GM21528 (cell line): ENCODE measurements at regions not wholly inside any gene's neighbourhood (a gene's known extent, or its start where the extent isn't known, plus 50 kb on each side); places are given as distances from the start of the nearest gene placed in this dataset.
"Not testable (repeated sequence)": the region's sequence is repeated elsewhere in the genome, so short reads cannot be mapped to it uniquely, and the experiment has no call there.

Experiments
- ATAC-seq: cut with Tn5 transposase; IDR thresholded peaks from one replicate; pipeline ENCODE4 v1.9.1; 2021; ENCODE audit warnings: mild to moderate bottlenecking, moderate library complexity; ENCODE audit not compliant: unreplicated experiment, low FRiP score

DNA sequence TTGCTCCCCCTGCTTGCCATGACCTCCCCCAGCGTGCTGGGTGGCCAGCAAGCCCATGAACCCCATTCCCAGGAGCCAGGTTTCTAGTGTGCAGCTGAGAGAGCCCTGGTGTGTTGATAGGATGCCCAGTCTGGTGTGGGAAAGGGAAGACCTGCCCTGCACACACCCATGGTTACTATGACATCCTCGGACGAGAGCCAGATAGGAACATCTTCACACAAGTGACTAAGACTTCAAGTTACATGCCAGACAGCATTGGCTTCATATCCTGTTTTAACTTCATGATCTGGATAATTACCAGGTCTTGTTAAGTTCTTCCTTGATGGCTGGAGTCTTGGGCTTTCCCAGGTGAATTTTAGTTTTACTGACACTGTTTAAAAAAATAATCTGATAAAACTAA lies 196.6 kb upstream of the EGLN3 start:
- no peak for ATAC-seq

DNA sequence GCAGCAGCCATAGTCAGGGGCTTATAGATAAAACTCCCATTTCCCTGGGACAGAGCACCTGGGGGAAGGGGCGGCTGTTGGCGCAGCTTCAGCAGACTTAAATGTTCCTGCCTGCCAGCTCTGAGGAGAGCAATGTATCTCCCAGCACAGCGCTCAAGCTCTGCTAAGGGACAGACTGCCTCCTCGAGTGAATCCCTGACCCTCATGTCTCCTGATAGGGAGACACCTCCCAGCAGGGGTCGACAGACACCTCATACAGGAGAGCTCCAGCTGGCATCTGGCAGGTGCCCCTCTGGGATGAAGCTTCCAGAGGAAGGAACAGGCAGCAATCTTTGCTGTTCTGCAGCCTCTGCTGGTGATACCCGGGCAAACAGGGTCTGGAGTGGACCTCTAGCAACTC lies 189.3 kb upstream of the EGLN3 start:
- not testable (repeated sequence) for ATAC-seq

DNA sequence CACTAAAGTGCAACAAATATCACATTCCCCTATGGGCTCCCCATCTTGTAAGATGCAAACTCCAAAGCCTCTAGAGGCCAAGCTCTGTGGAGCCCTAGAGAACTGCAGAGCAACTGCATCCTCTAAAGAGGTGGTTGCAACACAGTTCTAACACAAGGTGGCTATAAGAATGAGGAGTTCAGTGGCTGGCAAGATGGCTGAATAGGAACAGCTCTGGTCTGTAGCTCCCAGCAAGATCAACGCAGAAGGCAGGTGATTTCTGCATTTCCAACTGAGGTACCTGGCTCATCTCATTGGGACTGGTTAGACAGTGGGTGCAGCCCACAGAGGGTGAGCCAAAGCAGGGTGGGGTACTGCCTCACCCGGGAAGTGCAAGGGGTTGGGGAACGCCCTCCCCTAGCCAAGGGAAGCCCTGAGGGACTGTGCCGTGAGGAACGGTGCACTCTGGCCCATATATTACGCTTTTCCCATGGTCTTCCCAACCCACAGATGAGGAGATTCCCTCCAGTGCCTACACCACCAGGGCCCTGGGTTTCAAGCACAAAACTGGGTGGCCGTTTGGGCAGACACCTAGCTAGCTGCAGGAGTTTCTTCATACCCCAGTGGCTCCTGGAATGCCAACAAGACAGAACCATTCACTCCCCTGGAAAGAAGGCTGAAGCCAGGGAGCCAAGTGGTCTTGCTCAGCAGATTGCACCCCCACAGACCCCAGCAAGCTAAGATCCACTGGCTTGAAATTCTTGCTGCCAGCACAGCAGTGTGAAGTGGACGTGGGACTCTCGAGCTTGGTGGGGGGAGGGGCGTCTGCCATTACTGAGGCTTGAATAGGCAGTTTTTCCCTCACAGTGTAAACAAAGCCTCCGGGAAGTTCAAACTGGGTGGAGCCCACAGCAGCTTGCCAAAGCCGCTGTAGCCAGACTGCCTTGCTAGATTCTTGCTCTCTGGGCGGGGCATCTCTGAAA lies 188.6 kb upstream of the EGLN3 start:
- ATAC-seq: not testable (repeated sequence)

DNA sequence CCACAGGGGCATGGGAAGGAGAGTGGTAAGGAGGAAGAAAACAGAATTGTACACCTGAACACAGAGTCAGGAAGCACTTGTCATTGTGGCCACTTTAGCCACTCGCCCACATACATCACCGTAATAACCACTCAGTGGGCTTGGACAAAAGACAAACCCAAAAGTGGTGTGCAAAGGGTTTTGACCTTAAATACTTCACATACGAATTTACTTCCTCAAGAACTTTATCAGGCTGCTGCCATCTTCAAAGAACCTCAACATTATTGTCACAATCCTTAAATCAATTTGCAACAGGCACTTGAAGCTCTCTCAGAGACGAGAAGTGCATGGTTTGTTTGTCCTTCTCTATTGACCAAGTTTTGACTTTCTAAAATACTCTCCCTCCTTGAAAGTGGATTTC lies 187.3 kb upstream of the EGLN3 start:
- no peak for ATAC-seq

- ATAC-seq: no peak
Measured at GRCh38 chr14:34137001-34137745, 186.3 kb upstream of the EGLN3 start.

- ATAC-seq: no peak
Measured at GRCh38 chr14:34135492-34135891, 184.6 kb upstream of the EGLN3 start.

GRCh38 chr14:34134484-34134883 lies 183.6 kb upstream of the EGLN3 start:
- no peak for ATAC-seq

GRCh38 chr14:34129927-34130552 lies 179.2 kb upstream of the EGLN3 start:
- no peak for ATAC-seq

DNA sequence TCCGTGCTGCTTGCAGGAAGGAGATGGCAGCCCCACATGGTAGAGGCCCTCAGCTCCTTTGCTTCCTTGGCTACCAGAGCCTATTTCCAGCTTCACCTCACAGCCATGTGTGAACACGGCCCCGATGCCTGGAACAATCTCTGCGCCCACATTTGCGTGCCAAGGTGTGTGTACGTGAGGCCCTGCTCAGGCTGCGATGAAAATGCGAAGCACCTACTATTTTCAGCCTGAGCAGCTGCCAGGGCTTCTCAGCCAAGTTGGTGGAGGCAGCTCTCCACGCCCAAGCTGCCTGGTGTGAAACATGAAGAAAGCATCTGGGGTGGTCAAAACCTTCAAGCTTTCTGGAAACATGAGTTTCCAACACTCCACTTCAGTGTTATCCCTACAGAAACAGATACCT lies 177.8 kb upstream of the EGLN3 start:
- ATAC-seq: no peak

GRCh38 chr14:34126586-34126985 lies 175.7 kb upstream of the EGLN3 start:
- ATAC-seq: no peak

DNA sequence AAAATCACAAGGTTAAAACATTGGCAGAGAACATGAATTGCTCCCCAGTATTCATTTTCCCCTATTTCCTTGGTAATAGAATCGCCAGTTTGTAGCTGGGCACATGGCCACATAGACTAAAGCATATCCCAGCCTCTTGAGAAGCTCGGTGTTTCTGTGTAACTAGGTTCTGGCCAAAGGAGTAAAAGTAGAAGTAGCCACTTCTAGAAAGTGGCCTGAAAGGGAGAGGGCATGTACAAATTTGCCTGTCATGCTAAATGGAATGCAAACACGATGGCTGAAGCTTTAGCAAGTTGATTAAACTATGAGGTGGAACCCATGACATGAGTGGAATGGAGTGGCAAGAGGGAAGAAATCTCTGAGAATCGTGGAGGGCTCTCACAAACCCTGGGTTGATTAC lies 173.7 kb upstream of the EGLN3 start:
- ATAC-seq: no peak

DNA sequence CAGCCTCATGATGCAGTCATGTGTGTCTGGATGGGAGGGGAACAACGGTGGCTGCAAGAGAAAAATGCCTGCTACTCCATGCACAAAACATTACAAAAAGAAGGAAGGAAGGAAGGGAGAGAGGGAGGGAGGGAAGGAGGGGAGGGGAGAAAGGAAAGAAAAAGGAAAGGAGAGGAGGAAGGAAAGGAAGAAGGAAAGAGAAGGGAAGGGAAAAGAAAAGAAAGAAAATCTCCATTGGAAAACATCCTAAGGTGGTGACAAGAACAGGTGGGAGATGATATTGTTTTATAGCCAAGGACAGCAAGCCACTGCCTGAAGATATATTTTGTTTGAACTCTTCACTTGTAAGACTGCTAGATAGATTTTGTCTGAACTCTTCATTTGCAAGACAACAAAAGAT lies 171.8 kb upstream of the EGLN3 start:
- ATAC-seq: no peak

DNA sequence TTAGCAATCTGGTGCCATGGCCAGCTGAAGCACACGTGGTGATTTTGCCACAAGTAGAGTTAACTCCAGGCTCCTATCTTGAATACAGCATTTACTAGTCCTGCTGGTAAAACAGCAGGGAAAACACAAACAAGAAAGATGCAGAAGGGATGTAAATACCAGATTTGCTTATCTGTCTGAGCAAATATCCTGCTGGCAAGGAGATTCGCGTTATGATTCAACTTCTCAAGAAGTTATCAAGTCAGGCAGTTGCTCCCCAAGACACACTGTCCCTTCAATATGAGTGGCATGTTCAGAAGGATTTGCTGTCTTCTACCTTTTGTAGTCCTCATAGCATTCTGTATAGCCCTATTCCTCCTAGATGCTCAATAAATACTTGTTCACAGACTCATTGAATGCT lies 171.2 kb upstream of the EGLN3 start:
- ATAC-seq: no peak

DNA sequence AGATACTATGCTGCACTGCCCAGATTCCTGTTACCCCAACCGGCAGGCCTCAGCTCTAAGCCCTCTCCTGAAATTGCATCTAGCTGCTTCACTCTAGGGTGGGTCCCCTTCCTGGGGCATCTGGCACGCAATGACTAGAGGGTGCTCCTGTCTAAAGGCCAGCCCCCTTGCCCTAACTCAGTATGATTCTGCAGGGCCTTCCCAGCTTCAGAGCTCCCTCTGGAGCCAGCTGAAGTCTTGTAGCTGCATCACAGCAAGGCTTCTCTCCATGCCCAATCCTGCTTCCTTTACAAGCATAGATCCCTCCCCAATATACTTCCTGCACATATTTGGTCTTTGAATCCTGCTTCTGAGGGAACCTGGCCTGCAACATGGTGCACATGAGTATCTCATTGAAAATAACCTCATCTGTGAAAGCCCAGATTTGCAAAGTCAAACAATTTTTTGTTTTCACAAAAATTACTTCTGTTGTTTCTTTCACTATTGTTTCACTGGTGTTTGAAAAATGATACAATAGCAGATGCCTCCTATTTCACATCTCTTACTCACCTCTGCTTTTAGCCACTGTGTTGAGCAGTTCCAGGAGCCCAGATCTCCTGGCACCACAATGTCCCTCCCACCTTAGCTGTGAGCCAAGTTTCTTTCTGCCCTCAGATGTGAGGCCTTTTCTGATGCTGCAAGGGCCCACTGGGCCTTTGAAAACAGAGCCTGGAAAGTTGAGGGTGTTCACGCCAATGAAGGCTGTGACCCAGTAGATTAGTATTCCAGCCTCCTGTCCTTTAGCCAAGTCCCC lies 169.5 kb upstream of the EGLN3 start:
- no peak for ATAC-seq

GRCh38 chr14:34119107-34119858 lies 168.4 kb upstream of the EGLN3 start:
- ATAC-seq: no peak

- no peak for ATAC-seq
Measured at GRCh38 chr14:34113991-34114390, 163.1 kb upstream of the EGLN3 start.

DNA sequence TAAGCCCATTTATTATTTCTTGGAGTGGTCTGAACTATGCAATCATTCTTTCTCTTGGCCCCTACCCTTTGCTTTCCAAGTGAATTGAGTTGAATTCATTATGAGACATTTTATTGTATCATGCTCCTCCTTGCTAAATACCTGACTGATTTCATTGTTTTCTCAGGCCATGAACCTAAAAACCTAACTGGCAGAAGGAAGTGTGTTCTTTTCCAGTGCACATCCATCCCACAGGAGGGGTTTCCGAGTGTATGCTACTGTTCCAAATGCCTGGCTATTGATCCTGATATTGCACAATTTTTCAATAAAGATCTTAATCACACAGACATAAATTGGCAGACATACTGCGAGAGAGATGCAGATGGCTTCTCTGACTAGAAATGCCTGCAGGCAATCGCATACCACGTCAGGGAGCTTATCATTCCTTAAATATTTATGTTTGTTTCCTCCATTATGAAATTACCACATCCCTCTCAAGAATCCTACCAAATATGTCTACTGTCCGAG lies 162.2 kb upstream of the EGLN3 start:
- ATAC-seq: no peak

GRCh38 chr14:34111953-34112352 lies 161.1 kb upstream of the EGLN3 start:
- no peak for ATAC-seq

DNA sequence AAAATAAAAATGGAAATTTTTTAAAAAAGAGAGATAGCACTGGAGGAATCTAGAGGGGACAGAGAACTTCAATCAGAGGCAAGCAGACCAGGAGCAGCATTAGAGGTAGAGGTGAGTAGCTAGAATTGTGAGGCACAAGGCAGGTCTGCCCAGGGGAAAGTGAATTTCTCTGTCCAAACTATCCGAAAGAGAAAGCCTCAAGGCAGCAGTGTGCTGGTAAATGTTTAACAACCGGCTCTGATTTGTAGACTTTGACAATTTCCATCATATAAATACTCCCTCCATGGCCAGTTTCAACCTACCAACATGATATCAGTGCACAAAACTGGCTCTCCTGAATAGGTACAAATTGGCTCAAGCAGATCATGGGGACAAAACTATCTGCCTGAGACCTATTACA lies 160.6 kb upstream of the EGLN3 start:
- ATAC-seq: no peak

DNA sequence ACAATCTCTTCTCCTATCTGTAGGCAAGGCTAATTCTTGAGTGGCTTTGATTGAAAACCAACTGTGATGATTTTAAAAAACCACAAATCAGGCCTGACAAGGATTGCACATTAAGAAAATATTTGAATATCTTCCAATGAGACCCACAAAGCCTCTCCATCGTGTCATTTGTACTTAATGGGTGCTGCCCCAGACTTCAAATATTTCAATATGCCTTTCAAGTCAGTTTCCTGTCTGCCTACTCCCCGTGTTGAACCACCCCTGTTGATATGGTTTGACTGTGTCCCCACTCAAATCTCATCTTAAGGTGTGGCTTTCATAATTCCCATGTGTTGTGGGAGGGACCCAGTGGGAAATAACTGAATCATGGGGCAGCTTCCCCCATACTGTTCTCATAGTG lies 159.7 kb upstream of the EGLN3 start:
- ATAC-seq: no peak
